ENCODE measurements at regions not wholly inside any gene's neighbourhood (a gene's known extent, or its start where the extent isn't known, plus 50 kb on each side); places are given as distances from the start of the nearest gene placed in this dataset.

DNA sequence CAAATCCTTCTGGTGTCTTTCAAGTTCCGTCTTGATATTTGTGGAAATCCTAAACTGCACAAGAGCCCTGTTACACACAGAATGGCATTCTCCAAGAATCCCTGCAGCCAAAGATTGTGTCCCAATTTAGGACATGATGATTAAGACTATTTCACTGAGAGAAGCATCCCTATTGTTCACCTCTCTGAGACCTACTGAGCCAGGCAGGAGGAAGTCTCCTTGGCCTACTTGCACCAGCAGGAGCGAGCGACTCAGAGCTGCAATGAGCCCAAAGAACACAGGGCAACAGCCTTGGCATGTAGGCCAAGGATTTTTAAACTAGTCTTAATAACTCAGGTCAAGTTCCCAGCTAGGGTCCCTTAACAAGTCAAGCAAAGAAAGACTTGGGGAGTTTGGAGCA lies 79.4 kb upstream of the RUNX1 start:
- Histone ChIP-seq H3K9me3 (replicated peaks; ENCODE audit: control insufficient read depth, insufficient read depth, low read length) (no peaks in the 10 kb centered on the region), H3K4me1 (ENCODE audit: control insufficient read depth, extremely low read depth, insufficient read depth, low read length) (no peaks in the 10 kb centered on the region), H3K27ac (ENCODE audit: insufficient read depth, low read depth, low read length) (no peak overlapping the region), H3K9me1 (replicated peaks; ENCODE audit: control insufficient read depth, extremely low read depth, insufficient read depth, low read length) (no peaks in the 10 kb centered on the region), H2AFZ (ENCODE audit: low read depth, low read length) (no peak overlapping the region), H3K4me3 (replicated peaks in 1 of 3; ENCODE audit: insufficient read depth in 1 of 3, low read depth in 1 of 3, low read length in 3 of 3) (no peak overlapping the region), H3K36me3 (ENCODE audit: control insufficient read depth in 2 of 2, extremely low read depth in 1 of 2, insufficient read depth in 2 of 2, low read length in 2 of 2) (no peaks in the 10 kb centered on the region), H3K79me2 (ENCODE audit: control insufficient read depth, insufficient read depth, low read length) (no peaks in the 10 kb centered on the region), H3K27me3 (ENCODE audit: control insufficient read depth in 2 of 2, insufficient read depth in 2 of 2, low read length in 2 of 2) (peaks cover 0 to 2% of the 10 kb centered on the region in 2 experiments), H4K20me1 (replicated peaks; ENCODE audit: control insufficient read depth, extremely low read depth, insufficient read depth, low read length) (no peaks in the 10 kb centered on the region), H3K9ac (replicated peaks; ENCODE audit: extremely low read depth, insufficient read depth, low read length) (no peak overlapping the region), H3K4me2 (ENCODE audit: insufficient read depth, low read length) (no peak overlapping the region)
- DNase-seq (ENCODE audit: low read depth, low spot score) (no peak), FAIRE-seq (no peak)
- dilution Hi-C loops (cut with MboI; ENCODE audit: extremely low pct_ligation_motif_present, low sequenced_read_pairs): no loop called here
- CTCF ChIA-PET: no interaction called here
- no TSS peak for BruUV-seq (replicated peaks)
- intact Hi-C loops (cut with micrococcal nuclease): no loop called here
- TF ChIP-seq GATA2 (IDR thresholded peaks at IDR 0.05; ENCODE audit: insufficient read depth, insufficient read length, low read depth, low read length) (no peak), EZH2 (IDR thresholded peaks at IDR 0.05; ENCODE audit: borderline replicate concordance, low read depth, low read length, severe bottlenecking) (no peak), POLR2AphosphoS5 (IDR thresholded peaks at IDR 0.05; ENCODE audit: insufficient read depth, low read depth, low read length) (no peak), JUN (IDR thresholded peaks at IDR 0.05; ENCODE audit: borderline replicate concordance, insufficient read depth, insufficient read length, low read depth) (no peak), MYC (IDR thresholded peaks at IDR 0.05; ENCODE audit: low read depth, low read length) (no peak), FOS (IDR thresholded peaks at IDR 0.05; ENCODE audit: borderline replicate concordance, insufficient read depth, low read length) (no peak), POLR2A (IDR thresholded peaks at IDR 0.05; ENCODE audit: low read depth, low read length) (no peak)
- TF ChIP-seq, protein P1, sequence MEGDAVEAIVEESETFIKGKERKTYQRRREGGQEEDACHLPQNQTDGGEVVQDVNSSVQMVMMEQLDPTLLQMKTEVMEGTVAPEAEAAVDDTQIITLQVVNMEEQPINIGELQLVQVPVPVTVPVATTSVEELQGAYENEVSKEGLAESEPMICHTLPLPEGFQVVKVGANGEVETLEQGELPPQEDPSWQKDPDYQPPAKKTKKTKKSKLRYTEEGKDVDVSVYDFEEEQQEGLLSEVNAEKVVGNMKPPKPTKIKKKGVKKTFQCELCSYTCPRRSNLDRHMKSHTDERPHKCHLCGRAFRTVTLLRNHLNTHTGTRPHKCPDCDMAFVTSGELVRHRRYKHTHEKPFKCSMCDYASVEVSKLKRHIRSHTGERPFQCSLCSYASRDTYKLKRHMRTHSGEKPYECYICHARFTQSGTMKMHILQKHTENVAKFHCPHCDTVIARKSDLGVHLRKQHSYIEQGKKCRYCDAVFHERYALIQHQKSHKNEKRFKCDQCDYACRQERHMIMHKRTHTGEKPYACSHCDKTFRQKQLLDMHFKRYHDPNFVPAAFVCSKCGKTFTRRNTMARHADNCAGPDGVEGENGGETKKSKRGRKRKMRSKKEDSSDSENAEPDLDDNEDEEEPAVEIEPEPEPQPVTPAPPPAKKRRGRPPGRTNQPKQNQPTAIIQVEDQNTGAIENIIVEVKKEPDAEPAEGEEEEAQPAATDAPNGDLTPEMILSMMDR (IDR thresholded peaks at IDR 0.05; ENCODE audit: extremely low read depth in 1 of 2, insufficient read depth in 1 of 2, low read depth in 1 of 2, low read length in 2 of 2): no peak
- TF ChIP-seq, protein P2, sequence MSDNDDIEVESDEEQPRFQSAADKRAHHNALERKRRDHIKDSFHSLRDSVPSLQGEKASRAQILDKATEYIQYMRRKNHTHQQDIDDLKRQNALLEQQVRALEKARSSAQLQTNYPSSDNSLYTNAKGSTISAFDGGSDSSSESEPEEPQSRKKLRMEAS (IDR thresholded peaks at IDR 0.05; ENCODE audit: insufficient read depth, insufficient read length): no peak
- POLR2A ChIA-PET: no interaction called here

All from endothelial cell of umbilical vein (primary cell).